ENCODE measurements at regions not wholly inside any gene's neighbourhood (a gene's known extent, or its start where the extent isn't known, plus 50 kb on each side); places are given as distances from the start of the nearest gene placed in this dataset.

- H3K18ac ChIP-seq (ENCODE audit: low read depth in 1 of 2, low read length in 2 of 2): no peak overlapping the region
- H2AK5ac ChIP-seq (ENCODE audit: low read length, severe bottlenecking): no peak overlapping the region
- no peaks in the 10 kb centered on the region for H3K36me3 ChIP-seq (ENCODE audit: control insufficient read depth in 1 of 2, insufficient read depth in 2 of 2, low read depth in 1 of 2, low read length in 2 of 2)
- H3K79me1 ChIP-seq (replicated peaks; ENCODE audit: low read length, poor library complexity, severe bottlenecking): no peaks in the 10 kb centered on the region
- no peak overlapping the region for H3K4me3 ChIP-seq (ENCODE audit: insufficient read depth in 1 of 2, low read depth in 1 of 2, low read length in 2 of 2)
- H3K9ac ChIP-seq (ENCODE audit: low read length): no peak overlapping the region
- no peaks in the 10 kb centered on the region for H3K9me3 ChIP-seq (ENCODE audit: control insufficient read depth, low read length)
- no peak overlapping the region for H3K27ac ChIP-seq (ENCODE audit: low read length, poor library complexity, severe bottlenecking)
- no peak overlapping the region for H3K14ac ChIP-seq (ENCODE audit: low read length in 2 of 2)
- no peaks in the 10 kb centered on the region for H3K27me3 ChIP-seq (ENCODE audit: control insufficient read depth in 1 of 2, insufficient read depth in 1 of 2, low read length in 2 of 2)
- no peak overlapping the region for H2BK15ac ChIP-seq (ENCODE audit: low read depth, poor library complexity, severe bottlenecking)
- H4K8ac ChIP-seq (ENCODE audit: low read length): no peak overlapping the region
- no peak overlapping the region for H2BK12ac ChIP-seq (ENCODE audit: low read length in 2 of 2)
- H3K4me2 ChIP-seq (ENCODE audit: low read length, poor library complexity, severe bottlenecking): no peak overlapping the region
- H3K23ac ChIP-seq (ENCODE audit: low read length in 2 of 2): no peak overlapping the region
- no peak overlapping the region for H4K91ac ChIP-seq (ENCODE audit: low read length)
- WGBS: 71% methylated on average over 1 of the region's 2 CpGs
- no peak overlapping the region for H2BK5ac ChIP-seq (ENCODE audit: low read depth, low read length, poor library complexity, severe bottlenecking)
- no peak overlapping the region for H2BK120ac ChIP-seq (ENCODE audit: low read depth, low read length)
- no peak for DNase-seq
- no peak overlapping the region for H3K4ac ChIP-seq (ENCODE audit: low read depth in 1 of 2, low read length in 2 of 2)
- H2AFZ ChIP-seq (ENCODE audit: low read depth, low read length): no peak overlapping the region
- H3K4me1 ChIP-seq (ENCODE audit: control insufficient read depth, insufficient read depth, low read depth, low read length): no peaks in the 10 kb centered on the region
Measured at GRCh38 chr1:192070213-192070612, 88.0 kb upstream of the RGS18 start.

GRCh38 chr1:192080684-192081083 lies 77.6 kb upstream of the RGS18 start:
- H4K8ac ChIP-seq (ENCODE audit: low read length): no peak overlapping the region
- H3K18ac ChIP-seq (ENCODE audit: low read depth in 1 of 2, low read length in 2 of 2): no peak overlapping the region
- no peak overlapping the region for H2BK120ac ChIP-seq (ENCODE audit: low read depth, low read length)
- no peaks in the 10 kb centered on the region for H3K4me1 ChIP-seq (ENCODE audit: control insufficient read depth, insufficient read depth, low read depth, low read length)
- H3K79me1 ChIP-seq (replicated peaks; ENCODE audit: low read length, poor library complexity, severe bottlenecking): no peaks in the 10 kb centered on the region
- H3K4me3 ChIP-seq (ENCODE audit: insufficient read depth in 1 of 2, low read depth in 1 of 2, low read length in 2 of 2): no peak overlapping the region
- no peak overlapping the region for H3K4ac ChIP-seq (ENCODE audit: low read depth in 1 of 2, low read length in 2 of 2)
- H3K27ac ChIP-seq (ENCODE audit: low read length, poor library complexity, severe bottlenecking): no peak overlapping the region
- DNase-seq: no peak
- H2BK15ac ChIP-seq (ENCODE audit: low read depth, poor library complexity, severe bottlenecking): no peak overlapping the region
- H3K9me3 ChIP-seq (ENCODE audit: control insufficient read depth, low read length): no peaks in the 10 kb centered on the region
- H2BK5ac ChIP-seq (ENCODE audit: low read depth, low read length, poor library complexity, severe bottlenecking): no peak overlapping the region
- H3K36me3 ChIP-seq (ENCODE audit: control insufficient read depth in 1 of 2, insufficient read depth in 2 of 2, low read depth in 1 of 2, low read length in 2 of 2): no peaks in the 10 kb centered on the region
- H3K23ac ChIP-seq (ENCODE audit: low read length in 2 of 2): no peak overlapping the region
- H2AK5ac ChIP-seq (ENCODE audit: low read length, severe bottlenecking): no peak overlapping the region
- no peak overlapping the region for H3K14ac ChIP-seq (ENCODE audit: low read length in 2 of 2)
- no peak overlapping the region for H3K4me2 ChIP-seq (ENCODE audit: low read length, poor library complexity, severe bottlenecking)
- no peak overlapping the region for H4K91ac ChIP-seq (ENCODE audit: low read length)
- H3K9ac ChIP-seq (ENCODE audit: low read length): no peak overlapping the region
- H2BK12ac ChIP-seq (ENCODE audit: low read length in 2 of 2): no peak overlapping the region
- no peaks in the 10 kb centered on the region for H3K27me3 ChIP-seq (ENCODE audit: control insufficient read depth in 1 of 2, insufficient read depth in 1 of 2, low read length in 2 of 2)
- 84% methylated on average over 2 of the region's 2 CpGs for WGBS
- H2AFZ ChIP-seq (ENCODE audit: low read depth, low read length): no peak overlapping the region

GRCh38 chr1:192081359-192081758 lies 76.9 kb upstream of the RGS18 start:
- Histone ChIP-seq H4K91ac (ENCODE audit: low read length) (no peak overlapping the region), H3K4ac (ENCODE audit: low read depth in 1 of 2, low read length in 2 of 2) (no peak overlapping the region), H2BK5ac (ENCODE audit: low read depth, low read length, poor library complexity, severe bottlenecking) (no peak overlapping the region), H2BK12ac (ENCODE audit: low read length in 2 of 2) (no peak overlapping the region), H3K23ac (ENCODE audit: low read length in 2 of 2) (no peak overlapping the region), H3K4me1 (ENCODE audit: control insufficient read depth, insufficient read depth, low read depth, low read length) (no peaks in the 10 kb centered on the region), H3K36me3 (ENCODE audit: control insufficient read depth in 1 of 2, insufficient read depth in 2 of 2, low read depth in 1 of 2, low read length in 2 of 2) (no peaks in the 10 kb centered on the region), H3K14ac (ENCODE audit: low read length in 2 of 2) (no peak overlapping the region), H3K27ac (ENCODE audit: low read length, poor library complexity, severe bottlenecking) (no peak overlapping the region), H3K18ac (ENCODE audit: low read depth in 1 of 2, low read length in 2 of 2) (no peak overlapping the region), H4K8ac (ENCODE audit: low read length) (no peak overlapping the region), H2AK5ac (ENCODE audit: low read length, severe bottlenecking) (no peak overlapping the region), H2BK15ac (ENCODE audit: low read depth, poor library complexity, severe bottlenecking) (no peak overlapping the region), H2BK120ac (ENCODE audit: low read depth, low read length) (no peak overlapping the region), H3K27me3 (ENCODE audit: control insufficient read depth in 1 of 2, insufficient read depth in 1 of 2, low read length in 2 of 2) (no peaks in the 10 kb centered on the region), H3K4me3 (ENCODE audit: insufficient read depth in 1 of 2, low read depth in 1 of 2, low read length in 2 of 2) (no peak overlapping the region), H3K9ac (ENCODE audit: low read length) (no peak overlapping the region), H2AFZ (ENCODE audit: low read depth, low read length) (no peak overlapping the region), H3K79me1 (replicated peaks; ENCODE audit: low read length, poor library complexity, severe bottlenecking) (no peaks in the 10 kb centered on the region), H3K9me3 (ENCODE audit: control insufficient read depth, low read length) (no peaks in the 10 kb centered on the region), H3K4me2 (ENCODE audit: low read length, poor library complexity, severe bottlenecking) (no peak overlapping the region)
- no peak for DNase-seq

GRCh38 chr1:192086644-192087043 lies 71.6 kb upstream of the RGS18 start:
- no peak overlapping the region for H2AK5ac ChIP-seq (ENCODE audit: low read length, severe bottlenecking)
- no peaks in the 10 kb centered on the region for H3K4me1 ChIP-seq (ENCODE audit: control insufficient read depth, insufficient read depth, low read depth, low read length)
- H2BK5ac ChIP-seq (ENCODE audit: low read depth, low read length, poor library complexity, severe bottlenecking): no peak overlapping the region
- H2BK15ac ChIP-seq (ENCODE audit: low read depth, poor library complexity, severe bottlenecking): no peak overlapping the region
- no peak for DNase-seq
- no peaks in the 10 kb centered on the region for H3K27me3 ChIP-seq (ENCODE audit: control insufficient read depth in 1 of 2, insufficient read depth in 1 of 2, low read length in 2 of 2)
- H2AFZ ChIP-seq (ENCODE audit: low read depth, low read length): no peak overlapping the region
- no peak overlapping the region for H4K8ac ChIP-seq (ENCODE audit: low read length)
- H3K18ac ChIP-seq (ENCODE audit: low read depth in 1 of 2, low read length in 2 of 2): no peak overlapping the region
- H3K4me2 ChIP-seq (ENCODE audit: low read length, poor library complexity, severe bottlenecking): no peak overlapping the region
- 100% methylated on average over 1 of the region's 1 CpG for WGBS
- no peak overlapping the region for H3K27ac ChIP-seq (ENCODE audit: low read length, poor library complexity, severe bottlenecking)
- no peak overlapping the region for H2BK120ac ChIP-seq (ENCODE audit: low read depth, low read length)
- no peaks in the 10 kb centered on the region for H3K36me3 ChIP-seq (ENCODE audit: control insufficient read depth in 1 of 2, insufficient read depth in 2 of 2, low read depth in 1 of 2, low read length in 2 of 2)
- H4K91ac ChIP-seq (ENCODE audit: low read length): no peak overlapping the region
- H3K14ac ChIP-seq (ENCODE audit: low read length in 2 of 2): no peak overlapping the region
- no peak overlapping the region for H2BK12ac ChIP-seq (ENCODE audit: low read length in 2 of 2)
- H3K23ac ChIP-seq (ENCODE audit: low read length in 2 of 2): no peak overlapping the region
- no peak overlapping the region for H3K4me3 ChIP-seq (ENCODE audit: insufficient read depth in 1 of 2, low read depth in 1 of 2, low read length in 2 of 2)
- H3K79me1 ChIP-seq (replicated peaks; ENCODE audit: low read length, poor library complexity, severe bottlenecking): no peaks in the 10 kb centered on the region
- no peak overlapping the region for H3K9ac ChIP-seq (ENCODE audit: low read length)
- H3K4ac ChIP-seq (ENCODE audit: low read depth in 1 of 2, low read length in 2 of 2): no peak overlapping the region
- no peaks in the 10 kb centered on the region for H3K9me3 ChIP-seq (ENCODE audit: control insufficient read depth, low read length)

All from mesenchymal stem cell (in vitro differentiated cells and primary cell).